Mesothelial cell of epicardium (in vitro differentiated cells): ENCODE measurements at regions not wholly inside any gene's neighbourhood (a gene's known extent, or its start where the extent isn't known, plus 50 kb on each side); places are given as distances from the start of the nearest gene placed in this dataset.

Experiments
- DNase-seq, 2 experiments: peaks; one replicate each; pipeline ENCODE4 v3.0.0; 2021; ENCODE audit warnings: low spot score in 2 of 2; ENCODE audit not compliant: unreplicated experiment in 2 of 2
- H3K27ac Mint-ChIP-seq: 2 replicates; pipeline ENCODE4 v1.8.0; 2021; ENCODE audit warnings: mixed read lengths
- H3K27me3 Mint-ChIP-seq: 2 replicates; pipeline ENCODE4 v1.8.0; 2021; ENCODE audit warnings: low read depth, mixed read lengths
- H3K36me3 Mint-ChIP-seq: 2 replicates; pipeline ENCODE4 v1.8.0; 2021; ENCODE audit warnings: mixed read lengths
- H3K4me1 Mint-ChIP-seq: 2 replicates; pipeline ENCODE4 v1.8.0; 2021; ENCODE audit warnings: mixed read lengths
- H3K4me3 Mint-ChIP-seq: 2 replicates; pipeline ENCODE4 v1.8.0; 2021; ENCODE audit warnings: mild to moderate bottlenecking, moderate library complexity, mixed read lengths
- H3K9me3 Mint-ChIP-seq: 2 replicates; pipeline ENCODE4 v1.8.0; 2021; ENCODE audit warnings: mixed read lengths
- CTCF ChIP-seq: fragments of 200-600 bp; sonication (generic); IDR thresholded peaks from one replicate; pipeline ENCODE4 v1.5.0; 2021; ENCODE audit warnings: antibody characterized with exemption; ENCODE audit not compliant: unreplicated experiment

DNA sequence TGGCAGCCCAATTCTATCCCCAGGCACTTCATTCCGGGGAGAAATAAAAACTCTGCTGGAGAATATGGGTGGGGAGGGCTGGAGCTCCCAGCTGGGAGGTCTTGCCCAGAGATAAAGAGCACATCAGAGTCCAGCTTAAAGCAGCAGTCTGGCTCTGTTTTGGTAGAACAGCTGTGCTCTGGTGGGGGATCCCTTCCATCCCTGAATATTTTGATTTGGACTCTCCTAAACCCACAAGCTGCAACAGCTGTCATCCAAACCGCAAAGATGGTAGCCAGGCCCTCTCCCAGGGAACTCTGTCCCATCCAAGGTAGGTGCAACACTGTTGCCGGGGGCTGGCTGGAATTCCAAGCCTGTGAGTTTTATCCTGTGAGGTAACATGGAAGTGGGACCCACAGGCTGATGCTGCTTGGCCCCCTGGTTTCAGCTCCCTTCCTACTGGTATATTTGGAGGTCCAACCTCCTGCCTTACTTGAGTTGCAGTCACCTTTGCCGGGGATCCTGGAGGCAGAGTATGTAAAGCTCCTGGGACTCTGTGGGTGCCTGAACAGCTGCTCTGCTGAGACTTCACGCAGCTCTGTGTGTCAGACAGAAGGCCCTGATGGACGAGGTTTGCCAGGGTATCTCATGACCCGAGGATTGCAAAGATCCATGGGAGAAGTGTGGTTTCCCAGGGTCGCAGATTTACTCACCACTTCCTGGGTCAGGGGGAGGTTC is 203.5 kb upstream of the ITM2A start:
- H3K4me3 Mint-ChIP-seq = no peak overlapping the region
- no peak for DNase-seq
- TF ChIP-seq CTCF = no peak
- peaks cover 34% of the 10 kb centered on the region for H3K9me3 Mint-ChIP-seq
- no peaks in the 10 kb centered on the region for H3K4me1 Mint-ChIP-seq
- no peaks in the 10 kb centered on the region for H3K36me3 Mint-ChIP-seq
- H3K27me3 Mint-ChIP-seq = no peaks in the 10 kb centered on the region
- H3K27ac Mint-ChIP-seq = no peak overlapping the region

- H3K27ac Mint-ChIP-seq = no peak overlapping the region
- H3K4me1 Mint-ChIP-seq = no peaks in the 10 kb centered on the region
- TF ChIP-seq CTCF = no peak
- H3K27me3 Mint-ChIP-seq = no peaks in the 10 kb centered on the region
- no peak for DNase-seq
- peaks cover 54% of the 10 kb centered on the region for H3K9me3 Mint-ChIP-seq
- no peak overlapping the region for H3K4me3 Mint-ChIP-seq
- no peaks in the 10 kb centered on the region for H3K36me3 Mint-ChIP-seq
Observed at GRCh38 chrX:79568309-79568708, 201.2 kb upstream of the ITM2A start.

GRCh38 chrX:79564362-79564761 is 197.2 kb upstream of the ITM2A start:
- no peak overlapping the region for H3K27ac Mint-ChIP-seq
- DNase-seq = no peak
- H3K4me3 Mint-ChIP-seq = no peak overlapping the region
- H3K27me3 Mint-ChIP-seq = no peaks in the 10 kb centered on the region
- TF ChIP-seq CTCF = no peak
- H3K36me3 Mint-ChIP-seq = no peaks in the 10 kb centered on the region
- peaks cover 47% of the 10 kb centered on the region for H3K9me3 Mint-ChIP-seq
- H3K4me1 Mint-ChIP-seq = no peaks in the 10 kb centered on the region

DNA sequence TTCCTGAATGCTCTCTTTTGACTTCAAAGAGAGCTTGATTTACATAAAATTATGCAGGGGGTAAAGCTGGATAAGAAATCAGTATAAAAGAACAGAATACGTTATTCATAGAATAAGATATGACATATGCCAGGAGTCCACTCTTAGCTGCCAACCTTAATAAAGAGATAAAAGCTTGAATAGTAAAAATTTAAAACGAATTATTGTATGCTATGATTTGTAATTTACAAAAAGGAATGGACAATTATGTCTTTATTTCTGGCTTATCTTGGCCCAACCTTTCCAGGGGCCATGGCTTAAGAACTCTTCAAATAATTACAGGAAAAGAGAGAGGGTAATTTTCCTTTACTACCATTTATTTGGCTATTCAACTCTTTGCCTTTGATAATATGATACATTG is 192.2 kb upstream of the ITM2A start:
- H3K9me3 Mint-ChIP-seq = peaks cover 34% of the 10 kb centered on the region
- no peaks in the 10 kb centered on the region for H3K4me1 Mint-ChIP-seq
- no peaks in the 10 kb centered on the region for H3K27me3 Mint-ChIP-seq
- TF ChIP-seq CTCF = no peak
- no peak overlapping the region for H3K27ac Mint-ChIP-seq
- H3K4me3 Mint-ChIP-seq = no peak overlapping the region
- DNase-seq = no peak
- H3K36me3 Mint-ChIP-seq = no peaks in the 10 kb centered on the region

DNA sequence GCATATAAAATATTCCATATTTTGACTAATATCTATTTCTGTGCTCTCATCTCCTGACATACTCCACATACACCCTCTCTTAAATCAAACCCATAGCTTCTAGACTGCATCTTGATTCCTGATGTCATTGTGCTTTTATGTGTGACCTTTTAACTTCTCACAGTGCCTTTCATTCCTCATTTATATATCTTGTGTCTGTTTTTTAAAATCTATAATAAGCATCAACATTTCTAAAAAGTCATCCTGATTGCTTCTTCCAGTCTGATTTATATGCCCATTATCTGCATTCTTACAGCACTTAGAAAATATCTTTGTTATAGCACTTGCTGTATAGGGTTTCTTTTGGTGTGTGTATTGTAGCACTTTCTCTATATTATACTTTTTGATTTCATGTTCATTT is 190.1 kb upstream of the ITM2A start:
- no peak overlapping the region for H3K27ac Mint-ChIP-seq
- DNase-seq = no peak
- no peak for TF ChIP-seq CTCF
- peaks cover 36% of the 10 kb centered on the region for H3K9me3 Mint-ChIP-seq
- H3K4me1 Mint-ChIP-seq = no peaks in the 10 kb centered on the region
- H3K36me3 Mint-ChIP-seq = no peaks in the 10 kb centered on the region
- H3K27me3 Mint-ChIP-seq = no peaks in the 10 kb centered on the region
- no peak overlapping the region for H3K4me3 Mint-ChIP-seq

GRCh38 chrX:79556800-79557199 is 189.7 kb upstream of the ITM2A start:
- no peak for TF ChIP-seq CTCF
- no peaks in the 10 kb centered on the region for H3K27me3 Mint-ChIP-seq
- H3K27ac Mint-ChIP-seq = no peak overlapping the region
- H3K4me3 Mint-ChIP-seq = no peak overlapping the region
- no peak for DNase-seq
- no peaks in the 10 kb centered on the region for H3K4me1 Mint-ChIP-seq
- peaks cover 37% of the 10 kb centered on the region for H3K9me3 Mint-ChIP-seq
- H3K36me3 Mint-ChIP-seq = no peaks in the 10 kb centered on the region
